ENCODE measurements at regions not wholly inside any gene's neighbourhood (a gene's known extent, or its start where the extent isn't known, plus 50 kb on each side); places are given as distances from the start of the nearest gene placed in this dataset.
"Not testable (repeated sequence)": the region's sequence is repeated elsewhere in the genome, so short reads cannot be mapped to it uniquely, and the experiment has no call there.

DNA sequence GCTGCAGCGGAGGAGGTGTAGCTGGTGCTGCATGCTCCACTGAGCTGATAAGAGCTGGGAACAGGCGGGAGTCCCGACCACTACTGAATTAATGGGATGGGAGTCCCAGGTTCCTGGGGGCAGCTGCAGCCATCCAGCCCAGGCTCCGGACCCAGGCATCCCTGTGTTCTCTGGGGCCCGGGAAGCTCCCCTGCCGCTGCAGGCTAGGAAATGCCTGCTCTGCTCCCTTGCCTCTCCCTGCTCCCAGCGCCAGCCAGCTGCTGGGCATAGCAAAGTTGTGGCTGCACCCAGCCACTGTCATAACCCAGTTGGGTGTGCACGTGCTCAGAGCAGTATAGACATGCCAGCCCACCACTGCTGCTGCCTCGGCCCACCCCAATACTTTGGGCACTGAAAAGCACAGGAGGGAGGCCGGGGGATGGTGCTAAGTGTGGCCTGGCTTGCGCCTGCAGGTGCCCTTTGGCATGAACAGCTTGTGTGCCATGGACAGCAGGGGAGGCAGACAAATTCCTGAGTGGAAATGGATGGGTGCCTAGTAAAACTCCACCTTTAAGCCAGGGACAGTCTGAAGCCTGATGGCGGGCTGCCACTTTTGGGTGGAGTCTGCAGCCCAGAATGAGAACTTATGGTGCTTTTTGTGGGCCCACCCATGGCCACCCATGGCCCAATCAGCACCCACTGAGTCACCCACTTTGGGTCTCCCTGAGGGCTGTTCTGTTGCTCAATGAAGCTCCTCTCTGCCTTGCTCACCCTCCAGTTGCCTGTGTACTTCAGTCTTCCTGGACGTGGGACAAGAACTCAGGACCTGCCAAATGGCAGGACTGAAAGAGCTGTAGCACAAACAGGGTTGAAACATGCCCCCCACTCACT is 219.3 kb upstream of the TMEFF2 start:
- DNase-seq (ENCODE audit: extremely low read depth, low read depth) = no peak

DNA sequence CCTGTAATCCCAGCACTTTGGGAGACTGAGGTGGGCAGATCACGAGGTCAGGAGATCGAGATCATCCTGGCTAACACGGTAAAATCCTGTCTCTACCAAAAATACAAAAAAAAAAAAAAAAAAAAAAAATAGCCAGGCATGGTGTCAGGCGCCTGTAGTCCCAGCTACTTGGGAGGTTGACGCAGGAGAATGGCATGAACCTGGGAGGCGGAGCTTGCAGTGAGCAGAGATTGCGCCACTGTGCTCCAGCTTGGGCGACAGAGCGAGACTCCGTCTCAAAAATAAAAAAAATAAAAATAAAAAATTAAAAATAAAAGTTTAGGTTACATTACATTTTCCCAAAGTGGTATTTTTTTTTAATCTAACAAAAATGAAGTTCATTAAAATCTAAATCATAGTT is 218.1 kb upstream of the TMEFF2 start:
- DNase-seq (ENCODE audit: extremely low read depth, low read depth) = not testable (repeated sequence)

- no peak for DNase-seq (ENCODE audit: extremely low read depth, low read depth)
Observed at GRCh38 chr2:192412394-192412793, 217.7 kb upstream of the TMEFF2 start.

GRCh38 chr2:192411755-192412154 is 217.0 kb upstream of the TMEFF2 start:
- no peak for DNase-seq (ENCODE audit: extremely low read depth, low read depth)

DNA sequence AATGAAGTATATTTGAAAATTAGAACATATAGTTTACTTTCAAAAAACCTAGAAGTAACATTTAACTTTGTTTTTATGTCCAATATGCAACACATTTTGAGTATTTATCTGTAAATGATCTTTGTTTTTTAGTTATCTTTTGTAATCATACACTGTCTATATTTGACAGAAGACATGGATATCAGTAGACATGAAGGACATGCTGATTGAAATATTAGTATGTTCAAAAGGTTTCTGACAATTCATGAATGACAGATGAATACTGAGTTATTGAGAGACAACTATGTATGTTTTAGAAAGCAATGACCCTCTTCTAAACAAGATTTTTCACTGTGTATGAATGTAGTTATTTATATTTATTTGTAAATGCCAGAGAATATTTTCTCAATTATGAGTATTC is 215.6 kb upstream of the TMEFF2 start:
- DNase-seq (ENCODE audit: extremely low read depth, low read depth) = no peak

DNA sequence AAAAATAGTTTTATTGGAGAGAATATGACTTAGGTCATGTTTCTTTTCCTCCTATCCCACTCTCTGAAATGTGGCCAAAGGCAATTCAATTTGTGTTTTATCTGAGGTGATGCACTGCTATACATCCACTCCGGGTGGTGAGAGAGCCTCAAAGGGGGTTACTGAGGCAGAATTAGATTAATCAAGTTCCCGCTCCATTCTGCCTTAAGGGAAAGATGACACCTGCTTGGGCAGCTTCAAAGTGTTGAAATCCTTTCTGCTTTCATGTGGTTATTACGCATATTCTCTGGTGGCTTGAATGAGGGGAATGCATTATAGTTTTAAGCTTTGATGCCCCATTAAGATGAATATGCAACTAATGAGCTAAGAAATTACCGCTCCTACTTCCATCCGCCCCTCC is 213.0 kb upstream of the TMEFF2 start:
- no peak for DNase-seq (ENCODE audit: extremely low read depth, low read depth)

- no peak for DNase-seq (ENCODE audit: extremely low read depth, low read depth)
Observed at GRCh38 chr2:192398236-192398635, 203.5 kb upstream of the TMEFF2 start.

- DNase-seq (ENCODE audit: extremely low read depth, low read depth) = no peak
Observed at GRCh38 chr2:192394605-192395004, 199.9 kb upstream of the TMEFF2 start.

DNA sequence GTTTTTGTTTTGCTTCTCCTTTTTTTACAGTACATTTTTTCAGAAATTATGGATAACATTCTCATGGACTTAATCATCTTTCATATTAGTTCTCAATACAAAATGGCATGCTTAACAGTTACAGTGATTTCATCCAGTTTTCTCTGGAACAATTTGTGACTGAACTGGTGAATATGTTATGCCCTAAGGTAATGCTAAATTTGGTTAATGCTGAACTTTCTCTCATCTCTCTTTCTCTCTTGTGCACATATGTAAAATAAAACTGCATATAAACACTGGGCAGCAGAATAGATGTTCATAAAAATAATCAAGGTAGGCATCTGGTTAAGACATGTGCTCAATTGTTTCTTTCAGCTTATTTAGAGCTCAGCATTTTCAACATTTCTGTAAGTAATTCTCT is 196.3 kb upstream of the TMEFF2 start:
- no peak for DNase-seq (ENCODE audit: extremely low read depth, low read depth)

GRCh38 chr2:192390401-192390800 is 195.7 kb upstream of the TMEFF2 start:
- DNase-seq (ENCODE audit: extremely low read depth, low read depth) = no peak

- not testable (repeated sequence) for DNase-seq (ENCODE audit: extremely low read depth, low read depth)
Observed at GRCh38 chr2:192384191-192384590, 189.5 kb upstream of the TMEFF2 start.

DNA sequence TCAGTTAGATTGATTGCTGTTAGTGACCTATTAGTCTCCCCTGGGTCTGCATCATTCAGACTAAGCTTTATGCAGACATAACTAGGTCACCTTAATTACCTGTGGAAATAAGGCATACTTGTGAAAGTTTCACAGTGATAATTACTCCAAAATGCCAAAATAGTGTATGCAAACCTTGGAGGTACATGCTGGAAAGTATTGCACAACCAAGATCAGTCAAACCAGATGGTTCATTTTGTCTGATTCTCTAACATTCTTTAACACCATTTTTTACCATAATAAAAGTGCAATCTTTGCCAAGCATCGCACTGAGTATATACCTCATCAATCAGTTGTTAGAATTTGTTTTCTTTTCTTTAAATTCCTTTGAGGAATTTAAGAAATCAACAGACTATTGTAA is 186.3 kb upstream of the TMEFF2 start:
- no peak for DNase-seq (ENCODE audit: extremely low read depth, low read depth)

- no peak for DNase-seq (ENCODE audit: extremely low read depth, low read depth)
Observed at GRCh38 chr2:192379736-192380135, 185.0 kb upstream of the TMEFF2 start.

DNA sequence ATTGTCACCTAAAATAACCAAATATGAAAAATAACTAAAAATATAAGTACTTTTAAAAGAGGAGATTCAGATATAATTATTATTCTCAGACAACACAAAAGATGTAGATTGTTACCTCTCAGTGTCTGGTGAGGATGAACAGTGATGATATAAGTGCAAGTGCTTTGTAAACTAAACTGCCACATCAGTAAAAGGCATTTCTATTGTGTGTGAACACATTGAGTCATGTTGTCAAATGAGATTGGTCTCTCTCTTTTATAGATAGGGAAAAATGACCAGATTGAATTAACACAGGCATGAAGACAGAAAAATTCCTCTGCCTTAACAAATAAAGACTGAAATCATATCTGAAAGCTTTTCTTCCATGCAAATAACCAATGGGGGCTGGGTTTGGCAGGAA is 182.4 kb upstream of the TMEFF2 start:
- no peak for DNase-seq (ENCODE audit: extremely low read depth, low read depth)

DNA sequence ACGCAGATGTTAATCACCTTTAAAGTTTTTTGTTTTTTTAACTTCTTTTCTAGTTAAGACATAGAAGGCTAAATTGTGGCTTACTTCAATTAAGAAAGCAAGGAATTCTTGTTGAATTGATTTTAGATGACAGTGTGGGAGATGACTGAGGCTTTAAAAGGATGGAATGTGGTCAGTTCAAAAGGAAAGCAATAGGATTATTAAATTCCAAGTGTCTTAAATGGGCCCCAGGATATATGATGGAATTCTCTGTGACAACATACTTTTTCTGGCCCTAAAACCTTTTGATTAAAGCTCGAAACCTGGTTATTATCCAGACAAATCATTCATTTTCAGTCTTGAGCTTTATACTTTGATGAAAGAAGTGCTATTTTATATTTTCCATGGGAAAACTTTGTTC is 179.0 kb upstream of the TMEFF2 start:
- no peak for DNase-seq (ENCODE audit: extremely low read depth, low read depth)

DNA sequence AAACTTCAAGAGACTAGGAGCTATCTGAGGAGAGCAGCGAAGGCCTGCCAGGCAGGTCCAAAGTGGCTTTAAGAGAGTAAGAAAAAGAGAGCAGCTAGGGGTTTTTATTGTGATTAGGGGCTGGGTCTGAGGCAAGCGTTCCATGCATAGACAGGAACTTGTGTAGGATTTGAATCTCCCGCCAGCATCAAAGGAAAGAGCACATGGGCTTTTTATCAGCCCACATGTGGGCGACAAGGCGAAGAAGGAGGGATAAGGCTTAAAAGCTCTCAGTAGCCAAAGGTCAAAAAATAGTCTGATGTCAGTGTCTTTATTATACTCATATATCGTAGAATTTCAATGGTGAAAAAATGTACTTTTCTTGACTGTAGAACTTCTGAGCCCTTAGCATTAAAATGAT is 178.5 kb upstream of the TMEFF2 start:
- DNase-seq (ENCODE audit: extremely low read depth, low read depth) = no peak

DNA sequence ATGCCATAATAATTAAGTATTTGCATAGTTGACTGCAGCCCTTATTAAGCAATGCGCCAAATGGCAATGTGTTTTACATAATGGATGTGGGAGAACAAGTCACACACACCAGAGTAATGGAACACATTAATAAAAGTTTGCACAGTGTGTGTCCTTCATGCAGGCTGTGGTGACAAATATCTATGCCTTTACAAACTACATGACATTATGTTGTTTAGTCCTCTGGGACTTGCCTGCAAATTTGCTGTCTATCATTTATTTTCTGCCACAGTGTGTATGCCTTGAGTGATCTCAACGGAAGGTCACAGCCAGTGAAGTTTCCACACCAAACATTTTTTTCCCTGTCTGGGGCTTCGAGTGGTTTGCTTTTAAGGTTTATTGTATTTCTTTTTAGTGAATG is 175.2 kb upstream of the TMEFF2 start:
- DNase-seq (ENCODE audit: extremely low read depth, low read depth) = no peak

DNA sequence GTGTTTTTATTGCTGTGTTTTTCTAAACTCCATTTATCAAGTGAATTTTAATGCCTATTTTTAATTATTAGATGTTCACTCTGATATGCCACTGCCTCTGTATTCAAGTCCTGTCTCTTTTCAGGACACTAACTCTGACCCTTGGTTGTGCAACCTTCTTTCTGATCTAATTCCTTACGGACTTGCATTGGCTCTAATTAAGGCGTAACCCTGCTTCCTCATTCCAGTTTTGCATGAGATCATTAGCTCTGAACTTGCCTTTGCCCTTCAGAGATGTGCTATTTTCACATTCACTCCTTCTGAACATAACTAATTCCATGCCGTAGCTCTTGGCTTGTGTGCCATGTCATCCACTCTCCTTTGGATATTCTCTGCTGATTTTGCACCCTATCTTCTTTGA is 162.5 kb upstream of the TMEFF2 start:
- no peak for DNase-seq (ENCODE audit: extremely low read depth, low read depth)

DNA sequence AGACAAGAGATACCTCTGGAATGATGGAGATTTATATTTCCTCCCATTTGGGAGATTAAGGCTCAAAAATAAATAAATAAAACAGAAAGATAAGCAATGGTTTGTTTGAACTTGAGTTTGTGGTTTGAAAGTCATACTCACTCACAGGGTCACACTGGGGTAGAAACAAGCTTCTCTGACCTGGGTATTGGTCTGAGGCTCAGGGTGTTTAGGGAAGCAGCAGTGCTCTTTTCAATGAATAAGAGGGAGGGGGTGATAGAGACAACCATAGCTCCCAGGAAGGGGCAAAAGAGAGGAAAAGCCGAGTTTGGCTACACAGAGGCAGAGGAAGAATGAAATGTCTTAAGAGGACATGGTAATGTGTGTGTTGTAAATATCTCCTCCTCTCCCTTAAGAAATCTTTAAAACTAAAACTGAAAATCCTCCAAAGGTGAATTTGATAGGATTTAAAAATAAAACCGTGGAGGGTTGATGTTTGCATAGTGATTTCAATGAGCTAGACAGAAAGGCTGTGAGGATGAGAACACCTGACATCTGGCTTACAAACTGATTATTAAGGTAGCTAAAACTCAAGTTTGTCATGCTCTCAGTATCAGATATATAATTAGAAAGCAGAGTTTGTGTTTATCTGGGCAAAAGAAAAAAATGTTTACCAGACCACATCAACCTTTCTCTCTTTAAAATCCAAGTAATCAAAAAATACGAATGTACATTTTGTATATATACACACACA is 159.9 kb upstream of the TMEFF2 start:
- no peak for DNase-seq (ENCODE audit: extremely low read depth, low read depth)

DNA sequence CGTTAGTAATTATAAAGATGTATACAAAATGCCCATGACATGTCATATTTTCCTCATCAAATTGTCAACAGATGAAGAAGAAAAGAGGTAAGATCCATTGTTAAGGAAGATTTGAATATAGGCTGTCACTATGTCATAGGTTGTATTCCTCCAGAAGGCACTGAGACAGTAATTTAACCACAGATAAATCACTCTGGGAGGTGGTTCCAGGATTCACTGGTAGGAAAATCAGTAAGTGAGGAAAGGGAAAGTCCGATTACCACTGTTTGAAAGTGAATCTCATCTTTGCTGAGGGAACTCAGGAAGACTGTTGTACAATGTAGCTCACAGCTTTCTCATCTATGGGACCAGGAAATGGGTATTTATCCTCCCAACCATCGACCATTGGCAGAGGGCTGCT is 152.8 kb upstream of the TMEFF2 start:
- DNase-seq (ENCODE audit: extremely low read depth, low read depth) = no peak

- DNase-seq (ENCODE audit: extremely low read depth, low read depth) = no peak
Observed at GRCh38 chr2:192345287-192345686, 150.6 kb upstream of the TMEFF2 start.

- DNase-seq (ENCODE audit: extremely low read depth, low read depth) = no peak
Observed at GRCh38 chr2:192333642-192334041, 138.9 kb upstream of the TMEFF2 start.

Data from NCI-H460 (cell line).